ENCODE measurements at regions not wholly inside any gene's neighbourhood (a gene's known extent, or its start where the extent isn't known, plus 50 kb on each side); places are given as distances from the start of the nearest gene placed in this dataset.

DNA sequence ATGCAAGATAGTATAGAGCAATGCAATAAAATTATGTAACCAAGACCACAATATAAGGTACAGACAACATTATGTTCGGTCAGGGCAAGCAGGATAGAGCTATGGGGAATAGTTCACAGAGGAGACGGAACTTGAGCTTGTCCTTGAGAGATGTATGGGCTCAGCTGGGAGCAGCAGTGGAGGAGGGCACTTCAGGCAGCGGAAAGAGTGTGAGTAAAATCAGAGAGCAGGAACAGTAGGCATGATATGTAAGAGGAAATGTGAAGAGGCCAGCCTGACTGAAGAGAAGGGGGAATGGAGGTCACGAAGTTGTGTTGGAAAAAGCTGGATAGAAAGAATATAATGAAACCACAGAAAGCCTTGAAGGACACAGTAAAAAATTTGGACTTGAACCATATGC is 217.2 kb upstream of the NOCT start:
- TF ChIP-seq EZH2 (IDR thresholded peaks at IDR 0.05) (no peak), POLR2AphosphoS5 (IDR thresholded peaks at IDR 0.05; ENCODE audit: borderline replicate concordance, low read depth, low read length) (no peak)
